Psoas muscle (tissue), 7 donors: ENCODE measurements at regions not wholly inside any gene's neighbourhood (a gene's known extent, or its start where the extent isn't known, plus 50 kb on each side); places are given as distances from the start of the nearest gene placed in this dataset.

Experiments
- ATAC-seq, 4 donors: fragments of 200-7000 bp; cut with Tn5 transposase; one replicate each; pipeline ENCODE4 v1.9.1; 2020; ENCODE audit warnings: moderate library complexity in 3 of 4, mild to moderate bottlenecking in 2 of 4
- DNase-seq, 2 donors: peaks; one replicate each; pipeline ENCODE4 v3.0.0-alpha.2; 2020
- H3K27ac ChIP-seq: fragments of 200-600 bp; one replicate; pipeline ENCODE4 v1.8.0; 2022
- H3K27me3 ChIP-seq, 3 donors: fragments of 200-600 bp in 1 of 3; one replicate each; pipeline versions ENCODE4 v1.6.1 to v1.8.0; 2013 to 2022; ENCODE audit warnings: low read length in 2 of 3, mild to moderate bottlenecking in 2 of 3, moderate library complexity in 1 of 3; ENCODE audit not compliant: insufficient read depth in 3 of 3
- H3K36me3 ChIP-seq, 2 donors: fragments of 200-600 bp in 1 of 2; one replicate each; pipeline versions ENCODE4 v1.6.1 to v1.8.0; 2013 to 2022; ENCODE audit warnings: low read depth in 1 of 2, mild to moderate bottlenecking in 1 of 2, moderate library complexity in 1 of 2; ENCODE audit not compliant: insufficient read depth in 1 of 2
- H3K4me1 ChIP-seq: fragments of 200-600 bp; one replicate; pipeline ENCODE4 v1.8.0; 2022
- H3K4me3 ChIP-seq: fragments of 200-600 bp; one replicate; pipeline ENCODE4 v1.8.0; 2022; ENCODE audit warnings: mild to moderate bottlenecking
- H3K9me3 ChIP-seq: fragments of 200-600 bp; one replicate; pipeline ENCODE4 v1.8.0; 2022
- WGBS, 3 donors: extraction: QIAGEN DNeasy Blood & Tissue Kit; methylation state at CpG; one replicate each; pipeline versions ENCODE4 v1.1.6 to v1.1.7; 2013; 5-methylcytosine and 5-hydroxymethylcytosine counted together
- intact Hi-C, 2 donors: fragments of 100-400 bp; cut with DNase I; formaldehyde crosslinking; loops; one replicate each; pipeline versions ENCODE4 v1.11.0 to v1.14.2; 2022
- TF ChIP-seq, protein P1 (sequence below): fragments of 200-600 bp; IDR thresholded peaks from one replicate; pipeline ENCODE4 v1.8.0; 2022; ENCODE audit warnings: antibody characterized with exemption
- donor health status: healthy with polysubstance abuse.
- donor health status: DM: no; HTN: no; CAD: no; lungs with moderate emphysema.
- donor health status: Bipolar disorder and iron deficiency.
- donor health status: healthy.
- donor health status: DM: yes; HTN: yes; CAD: no.
- donor health status: DM: no; HTN: no; CAD: no.
- donor health status: DM: yes; HTN: yes; CAD: no.

DNA sequence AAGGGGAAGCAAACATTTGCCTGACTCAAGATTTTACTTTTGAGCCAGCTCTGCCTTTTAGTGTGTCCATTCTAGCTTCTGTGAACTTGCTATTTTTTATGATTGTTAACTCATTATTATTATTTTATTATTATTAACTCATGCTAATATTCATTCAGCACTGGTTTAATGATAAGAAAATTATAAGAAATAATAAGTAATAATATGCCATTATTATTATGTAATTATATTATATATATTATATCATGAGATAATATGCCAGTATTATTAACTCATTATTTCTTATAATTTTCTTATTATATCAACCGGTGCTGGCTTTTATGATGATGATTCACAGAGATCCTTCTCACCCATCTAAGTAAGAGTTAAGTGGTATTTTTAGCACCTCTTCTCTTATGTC lies 79.3 kb upstream of the NPVF start:
- Histone ChIP-seq H3K27ac (no peak overlapping the region), H3K36me3 (no peaks in the 10 kb centered on the region), H3K4me1 (no peaks in the 10 kb centered on the region), H3K27me3 (peaks cover 0 to 2% (median 0%) of the 10 kb centered on the region in 3 donors), H3K9me3 (no peaks in the 10 kb centered on the region), H3K4me3 (no peak overlapping the region)
- WGBS, 3 donors = 95 to 100% (median 97%) methylated on average over 1 of the region's 1 CpG
- TF ChIP-seq, protein P1, sequence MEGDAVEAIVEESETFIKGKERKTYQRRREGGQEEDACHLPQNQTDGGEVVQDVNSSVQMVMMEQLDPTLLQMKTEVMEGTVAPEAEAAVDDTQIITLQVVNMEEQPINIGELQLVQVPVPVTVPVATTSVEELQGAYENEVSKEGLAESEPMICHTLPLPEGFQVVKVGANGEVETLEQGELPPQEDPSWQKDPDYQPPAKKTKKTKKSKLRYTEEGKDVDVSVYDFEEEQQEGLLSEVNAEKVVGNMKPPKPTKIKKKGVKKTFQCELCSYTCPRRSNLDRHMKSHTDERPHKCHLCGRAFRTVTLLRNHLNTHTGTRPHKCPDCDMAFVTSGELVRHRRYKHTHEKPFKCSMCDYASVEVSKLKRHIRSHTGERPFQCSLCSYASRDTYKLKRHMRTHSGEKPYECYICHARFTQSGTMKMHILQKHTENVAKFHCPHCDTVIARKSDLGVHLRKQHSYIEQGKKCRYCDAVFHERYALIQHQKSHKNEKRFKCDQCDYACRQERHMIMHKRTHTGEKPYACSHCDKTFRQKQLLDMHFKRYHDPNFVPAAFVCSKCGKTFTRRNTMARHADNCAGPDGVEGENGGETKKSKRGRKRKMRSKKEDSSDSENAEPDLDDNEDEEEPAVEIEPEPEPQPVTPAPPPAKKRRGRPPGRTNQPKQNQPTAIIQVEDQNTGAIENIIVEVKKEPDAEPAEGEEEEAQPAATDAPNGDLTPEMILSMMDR = no peak
- intact Hi-C loops = no loop called here
- ATAC-seq (no peak), DNase-seq (no peak)

DNA sequence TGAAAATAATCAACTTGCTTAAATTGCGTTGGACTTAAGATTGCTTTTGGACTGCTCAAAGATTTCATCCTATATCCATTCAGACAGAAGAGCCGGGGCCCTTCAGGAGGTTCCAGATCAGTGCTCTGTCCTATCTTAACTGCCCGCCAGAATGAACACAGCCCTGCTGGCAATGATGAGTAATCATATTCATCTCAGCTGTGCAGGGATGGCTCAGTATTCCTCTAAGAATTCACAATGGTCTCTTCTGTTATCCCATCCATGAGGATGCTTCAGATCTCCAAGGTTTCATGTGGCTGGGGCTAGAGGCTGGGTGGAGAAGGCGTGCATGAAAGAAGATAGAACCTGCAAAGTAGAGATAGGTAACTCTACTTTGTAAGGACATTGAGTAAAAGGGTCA lies 80.0 kb upstream of the NPVF start:
- H3K4me3 ChIP-seq = no peak overlapping the region
- WGBS, 3 donors = 67 to 85% (median 73%) methylated on average over 4 of the region's 4 CpGs
- peaks cover 0 to 2% (median 0%) of the 10 kb centered on the region in 3 donors for H3K27me3 ChIP-seq
- ATAC-seq (no peak), DNase-seq (no peak)
- no peaks in the 10 kb centered on the region for H3K4me1 ChIP-seq
- H3K36me3 ChIP-seq = no peaks in the 10 kb centered on the region
- H3K9me3 ChIP-seq = no peaks in the 10 kb centered on the region
- intact Hi-C loops = no loop called here
- TF ChIP-seq, protein P1 = no peak
- no peak overlapping the region for H3K27ac ChIP-seq

DNA sequence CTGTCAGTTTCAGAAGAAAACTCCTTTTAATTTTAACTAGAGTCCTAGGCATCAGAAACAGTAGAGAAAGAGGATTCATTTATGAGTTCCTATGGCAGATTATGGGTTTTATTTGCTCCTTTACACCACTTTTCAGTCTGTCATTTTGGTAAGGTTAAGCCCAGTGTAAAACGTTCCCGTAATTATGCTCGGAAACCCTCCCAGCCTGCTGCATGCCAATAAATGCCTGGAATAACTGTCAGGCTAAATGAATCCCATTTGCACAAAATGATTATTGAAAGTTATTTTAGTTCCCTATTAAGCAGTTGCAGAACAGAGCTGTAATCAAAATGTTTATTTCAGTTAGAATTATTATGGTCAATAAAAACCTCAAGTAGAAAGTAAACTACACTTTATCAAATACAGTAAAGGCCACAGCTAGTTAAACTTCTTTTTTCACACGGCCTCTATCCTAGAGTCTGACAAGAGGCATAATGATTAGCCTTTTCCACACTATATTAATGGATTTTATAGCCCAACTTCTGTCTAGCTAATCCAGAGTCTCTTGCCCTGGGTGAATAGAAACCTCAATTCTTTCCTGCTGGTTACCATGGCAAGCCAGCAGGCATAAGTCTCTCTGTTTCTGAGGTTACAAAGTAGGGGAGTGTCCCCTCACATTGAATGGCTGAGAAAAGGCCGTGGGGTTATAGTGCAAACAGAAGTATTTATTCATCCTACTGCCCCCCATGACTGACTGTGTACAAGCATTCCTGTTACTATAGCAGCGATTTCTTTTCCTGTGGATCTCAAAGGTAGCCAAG lies 80.8 kb upstream of the NPVF start:
- intact Hi-C loops = no loop called here
- H3K4me3 ChIP-seq = no peak overlapping the region
- no peak overlapping the region for H3K27ac ChIP-seq
- DNase-seq (no peak), ATAC-seq (no peak)
- TF ChIP-seq, protein P1 = no peak
- no peaks in the 10 kb centered on the region for H3K4me1 ChIP-seq
- peaks cover 0 to 2% (median 0%) of the 10 kb centered on the region in 3 donors for H3K27me3 ChIP-seq
- H3K9me3 ChIP-seq = no peaks in the 10 kb centered on the region
- WGBS, 3 donors = 49 to 66% (median 60%) methylated on average over 6 of the region's 6 CpGs
- no peaks in the 10 kb centered on the region for H3K36me3 ChIP-seq

DNA sequence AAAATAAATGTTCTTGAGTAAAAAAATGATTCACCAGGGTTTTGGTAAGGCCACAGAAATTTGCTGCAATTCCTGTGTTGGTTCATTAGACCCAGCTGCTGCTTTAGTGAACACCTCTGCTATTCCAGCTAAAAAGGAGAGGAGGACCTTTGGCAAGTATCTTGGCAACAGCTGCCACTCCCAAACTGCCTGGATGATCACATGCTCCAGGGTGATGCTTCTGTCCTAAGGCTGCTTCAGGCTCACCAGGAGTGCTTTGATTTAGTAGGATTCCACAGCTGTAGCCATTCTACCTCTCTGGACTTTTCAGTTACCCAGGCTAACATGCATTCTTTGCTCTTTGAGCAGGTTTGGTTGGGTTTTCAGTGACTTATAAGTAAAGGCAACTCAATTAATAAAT lies 82.6 kb upstream of the NPVF start:
- H3K27ac ChIP-seq = no peak overlapping the region
- DNase-seq (no peak), ATAC-seq (no peak)
- peaks cover 0 to 2% (median 0%) of the 10 kb centered on the region in 3 donors for H3K27me3 ChIP-seq
- H3K36me3 ChIP-seq = no peaks in the 10 kb centered on the region
- intact Hi-C loops = loop anchor here in 1 of 2 donors (10.0 kb wide), 1 partner anchor 194 kb away; no protein-coding TSS in a partner anchor
- TF ChIP-seq, protein P1 = no peak
- no peak overlapping the region for H3K4me3 ChIP-seq
- H3K9me3 ChIP-seq = no peaks in the 10 kb centered on the region
- H3K4me1 ChIP-seq = no peaks in the 10 kb centered on the region

DNA sequence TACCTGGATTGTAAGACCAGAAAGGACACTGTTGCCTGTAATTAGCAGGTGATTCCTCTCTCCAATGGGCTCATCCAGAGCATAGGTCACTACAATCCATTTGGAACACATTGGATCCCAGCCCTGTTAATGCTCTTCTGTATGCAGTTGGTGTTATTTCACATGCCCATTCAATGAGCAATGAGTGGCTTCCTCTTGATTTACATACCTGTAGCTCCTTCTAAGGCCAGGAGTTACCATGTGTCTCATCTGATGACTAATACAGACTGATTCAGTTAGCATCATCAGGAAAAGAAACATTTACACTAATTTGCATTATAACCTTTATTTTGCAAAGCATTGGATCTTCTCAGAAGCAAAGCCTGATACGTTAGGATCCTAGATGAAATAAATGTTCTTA lies 83.1 kb upstream of the NPVF start:
- Histone ChIP-seq H3K4me3 (no peak overlapping the region), H3K36me3 (no peaks in the 10 kb centered on the region), H3K27ac (no peak overlapping the region), H3K4me1 (no peaks in the 10 kb centered on the region), H3K27me3 (no peaks in the 10 kb centered on the region), H3K9me3 (no peaks in the 10 kb centered on the region)
- TF ChIP-seq, protein P1 = no peak
- ATAC-seq (no peak), DNase-seq (no peak)
- 93 to 98% (median 94%) methylated on average over 1 of the region's 1 CpG for WGBS, 3 donors
- intact Hi-C loops = loop anchor here in 1 of 2 donors (10.0 kb wide), 1 partner anchor 193 kb away; no protein-coding TSS in a partner anchor
